Tibial artery (tissue), 4 donors: ENCODE measurements at regions not wholly inside any gene's neighbourhood (a gene's known extent, or its start where the extent isn't known, plus 50 kb on each side); places are given as distances from the start of the nearest gene placed in this dataset.

Experiments
- DNase-seq, 2 donors: peaks; one replicate each; pipeline ENCODE4 v3.0.0-alpha.2; 2019
- H3K27ac ChIP-seq, 2 donors: fragments of 200-600 bp; sonication (generic) in 1 of 2; 1 replicate in 1 of 2; 2 replicates in 1 of 2; pipeline ENCODE4 v1.5.1; 2018 to 2019; ENCODE audit warnings: mild to moderate bottlenecking in 1 of 2
- H3K27me3 ChIP-seq, 2 donors: fragments of 200-600 bp; sonication (generic) in 1 of 2; one replicate each; pipeline versions ENCODE4 v1.5.1 to v1.6.0; 2016 to 2019
- H3K36me3 ChIP-seq, 3 donors: fragments of 200-600 bp; sonication (generic) in 2 of 3; one replicate each; pipeline ENCODE4 v1.5.1; 2016 to 2019; ENCODE audit warnings: mild to moderate bottlenecking in 2 of 3
- H3K4me1 ChIP-seq, 4 donors: fragments of 200-600 bp; sonication (generic) in 2 of 4; 1 replicate in 3 of 4; 2 replicates in 1 of 4; pipeline ENCODE4 v1.5.1; 2016 to 2019
- H3K4me3 ChIP-seq, 2 donors: fragments of 200-600 bp; sonication (generic) in 1 of 2; 1 replicate in 1 of 2; 2 replicates in 1 of 2; pipeline ENCODE4 v1.5.1; 2018 to 2019; ENCODE audit warnings: mild to moderate bottlenecking in 2 of 2
- H3K9me3 ChIP-seq, 3 donors: fragments of 200-600 bp; sonication (generic) in 1 of 3; one replicate each; pipeline ENCODE4 v1.5.1; 2016 to 2019
- intact Hi-C: fragments of 100-400 bp; cut with DNase I; formaldehyde crosslinking; loops from one replicate; pipeline ENCODE4 v1.15.0; 2023; ENCODE audit warnings: low total_unique reads
- TF ChIP-seq, protein P1 (sequence below), 2 experiments: fragments of 200-600 bp in 1 of 2; fragments of 450-650 bp in 1 of 2; IDR thresholded peaks; one replicate each; pipeline ENCODE4 v1.5.1; 2017 to 2019; ENCODE audit warnings: antibody characterized with exemption in 2 of 2, mild to moderate bottlenecking in 1 of 2, moderate library complexity in 1 of 2

GRCh38 chr6:169838346-169839028 is 87.1 kb downstream of the ERMARD start:
- intact Hi-C loops = no loop called here
- TF ChIP-seq, protein P1, sequence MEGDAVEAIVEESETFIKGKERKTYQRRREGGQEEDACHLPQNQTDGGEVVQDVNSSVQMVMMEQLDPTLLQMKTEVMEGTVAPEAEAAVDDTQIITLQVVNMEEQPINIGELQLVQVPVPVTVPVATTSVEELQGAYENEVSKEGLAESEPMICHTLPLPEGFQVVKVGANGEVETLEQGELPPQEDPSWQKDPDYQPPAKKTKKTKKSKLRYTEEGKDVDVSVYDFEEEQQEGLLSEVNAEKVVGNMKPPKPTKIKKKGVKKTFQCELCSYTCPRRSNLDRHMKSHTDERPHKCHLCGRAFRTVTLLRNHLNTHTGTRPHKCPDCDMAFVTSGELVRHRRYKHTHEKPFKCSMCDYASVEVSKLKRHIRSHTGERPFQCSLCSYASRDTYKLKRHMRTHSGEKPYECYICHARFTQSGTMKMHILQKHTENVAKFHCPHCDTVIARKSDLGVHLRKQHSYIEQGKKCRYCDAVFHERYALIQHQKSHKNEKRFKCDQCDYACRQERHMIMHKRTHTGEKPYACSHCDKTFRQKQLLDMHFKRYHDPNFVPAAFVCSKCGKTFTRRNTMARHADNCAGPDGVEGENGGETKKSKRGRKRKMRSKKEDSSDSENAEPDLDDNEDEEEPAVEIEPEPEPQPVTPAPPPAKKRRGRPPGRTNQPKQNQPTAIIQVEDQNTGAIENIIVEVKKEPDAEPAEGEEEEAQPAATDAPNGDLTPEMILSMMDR (IDR thresholded peaks at IDR 0.05) = no peak
- peak in 1 of 2 donors; percentile 57 for DNase-seq
- no peaks in the 10 kb centered on the region for H3K9me3 ChIP-seq
- no peaks in the 10 kb centered on the region for H3K36me3 ChIP-seq
- no peak overlapping the region for H3K4me3 ChIP-seq
- H3K4me1 ChIP-seq = no peaks in the 10 kb centered on the region
- H3K27me3 ChIP-seq = peaks cover 0 to 47% of the 10 kb centered on the region in 2 donors
- H3K27ac ChIP-seq = no peak overlapping the region

GRCh38 chr6:169837529-169838250 is 86.3 kb downstream of the ERMARD start:
- Histone ChIP-seq H3K27me3 (peaks cover 0 to 49% of the 10 kb centered on the region in 2 donors), H3K4me3 (no peak overlapping the region), H3K9me3 (no peaks in the 10 kb centered on the region), H3K27ac (no peak overlapping the region), H3K36me3 (no peaks in the 10 kb centered on the region), H3K4me1 (no peaks in the 10 kb centered on the region)
- TF ChIP-seq, protein P1 (IDR thresholded peaks at IDR 0.05) = no peak
- peak in 1 of 2 donors; percentile 32 for DNase-seq
- intact Hi-C loops = no loop called here

GRCh38 chr6:169833258-169833794 is 81.9 kb downstream of the ERMARD start:
- no peak overlapping the region for H3K4me3 ChIP-seq
- peaks cover 0 to 45% of the 10 kb centered on the region in 2 donors for H3K27me3 ChIP-seq
- no peak for DNase-seq
- intact Hi-C loops = loop anchor here (5.0 kb wide), 1 partner anchor 694 kb away; no protein-coding TSS in a partner anchor
- no peaks in the 10 kb centered on the region for H3K36me3 ChIP-seq
- peaks cover 0 to 3% (median 0%) of the 10 kb centered on the region in 4 donors for H3K4me1 ChIP-seq
- no peaks in the 10 kb centered on the region for H3K9me3 ChIP-seq
- TF ChIP-seq, protein P1 (IDR thresholded peaks at IDR 0.05) = no peak
- H3K27ac ChIP-seq = no peak overlapping the region

DNA sequence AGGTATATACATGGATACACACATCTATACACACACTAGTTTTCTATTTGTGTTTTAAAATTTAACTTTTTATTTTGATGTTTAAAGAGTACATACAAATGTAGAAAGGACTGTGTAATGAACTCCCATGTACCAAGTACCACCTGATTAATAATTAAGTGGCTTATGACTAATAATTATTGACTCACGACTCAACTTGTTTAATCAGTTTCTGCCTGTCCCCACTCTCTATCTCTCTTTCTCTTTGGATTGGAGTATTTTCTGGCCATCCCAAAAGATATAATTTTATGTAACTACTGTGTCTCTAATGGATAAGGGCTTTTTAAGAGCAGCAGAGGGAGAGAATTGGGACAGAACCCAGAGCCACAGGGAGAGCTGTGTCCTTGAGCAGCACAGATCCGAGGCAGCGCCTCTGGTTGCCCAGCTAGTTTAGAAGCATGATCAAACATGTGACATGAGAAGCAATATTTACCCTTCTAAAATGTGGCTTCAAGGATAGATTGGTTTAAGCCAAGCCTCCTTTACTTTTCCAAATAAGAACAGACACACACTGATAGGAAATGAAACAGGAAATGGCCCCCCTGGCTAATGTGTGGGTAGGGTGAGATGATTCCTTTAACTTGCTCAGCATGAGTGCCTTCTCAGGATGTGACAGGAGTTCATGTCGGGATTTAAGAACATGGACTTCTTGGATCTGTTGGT is 81.0 kb downstream of the ERMARD start:
- no peak overlapping the region for H3K27ac ChIP-seq
- TF ChIP-seq, protein P1 (IDR thresholded peaks at IDR 0.05) = no peak
- intact Hi-C loops = loop anchor here (5.0 kb wide), 1 partner anchor 695 kb away; no protein-coding TSS in a partner anchor

More for the DNA sequence above, 81.0 kb downstream of the ERMARD start:
- Histone ChIP-seq H3K27me3 (peaks cover 0 to 36% of the 10 kb centered on the region in 2 donors), H3K4me3 (no peak overlapping the region), H3K36me3 (no peaks in the 10 kb centered on the region), H3K4me1 (peaks cover 0 to 3% (median 0%) of the 10 kb centered on the region in 4 donors), H3K9me3 (no peaks in the 10 kb centered on the region)
- DNase-seq = no peak
